VCaP (cell line): ENCODE measurements at regions not wholly inside any gene's neighbourhood (a gene's known extent, or its start where the extent isn't known, plus 50 kb on each side); places are given as distances from the start of the nearest gene placed in this dataset.

Experiments
- H3K27ac ChIP-seq: fragments of 450-650 bp; 2 replicates; pipeline ENCODE4 v1.5.1; 2017
- TF ChIP-seq, protein P1 (sequence below): fragments of 450-650 bp; conservative IDR thresholded peaks from 2 replicates; pipeline ENCODE4 v1.5.1; 2017; ENCODE audit warnings: mild to moderate bottlenecking, moderate library complexity

DNA sequence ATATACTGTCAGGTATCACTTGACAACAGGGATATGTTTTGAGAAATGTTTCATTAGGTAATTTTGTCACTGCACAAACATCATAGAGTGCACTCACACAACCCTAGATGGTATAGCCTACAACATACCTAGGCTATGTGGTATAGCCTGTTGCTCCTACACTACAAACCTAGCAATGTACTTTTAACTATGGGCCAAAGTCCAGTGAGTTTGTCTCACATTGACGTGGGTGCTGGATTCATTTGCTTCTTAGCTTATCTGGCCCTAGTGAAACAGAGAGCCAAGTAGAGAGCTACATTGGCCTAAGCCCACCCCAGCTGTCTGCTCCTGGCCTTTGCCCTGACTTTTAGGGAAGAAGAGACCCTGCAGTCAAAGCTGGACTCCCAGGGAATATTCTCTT is 180.7 kb upstream of the EGFLAM start:
- H3K27ac ChIP-seq, result no peak overlapping the region

DNA sequence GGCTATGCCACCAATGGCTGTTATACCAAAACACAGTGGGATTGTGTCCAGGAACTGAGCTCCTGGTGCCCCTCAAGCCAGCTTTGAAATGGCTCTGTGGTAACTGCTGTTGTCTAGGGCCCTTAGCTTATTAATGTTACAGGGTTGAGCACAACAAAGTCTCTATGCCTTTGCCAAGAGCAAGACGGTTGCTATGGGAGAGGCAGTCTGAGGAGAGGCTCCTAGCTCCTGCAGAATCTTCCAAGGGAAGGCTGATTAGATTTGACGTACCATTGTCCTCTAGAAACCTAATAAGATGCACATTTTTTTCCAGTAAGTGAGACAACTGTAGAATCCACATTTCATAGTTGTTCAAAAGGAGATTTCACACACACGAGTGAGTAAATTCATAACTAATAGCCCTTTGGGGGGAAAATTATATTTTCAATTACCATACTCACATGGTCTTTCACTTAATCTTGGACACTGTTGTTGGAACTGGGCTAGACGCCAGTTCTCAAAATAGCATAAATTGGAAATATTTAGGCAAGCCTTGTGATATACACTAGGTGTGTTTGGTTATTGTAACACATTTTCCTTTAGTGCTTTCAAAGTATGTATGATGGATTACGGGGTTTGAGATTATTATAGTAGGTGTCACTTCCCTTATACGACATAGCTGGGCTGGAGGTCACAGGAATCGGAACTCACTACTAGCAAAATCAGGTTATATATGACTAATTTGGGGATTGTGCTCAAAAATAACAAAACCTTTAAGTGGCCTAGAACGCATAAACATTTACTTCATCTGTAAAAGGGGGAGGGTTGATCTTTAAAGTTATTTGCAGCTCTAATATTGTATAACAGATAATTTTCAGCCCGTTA is 186.3 kb upstream of the EGFLAM start:
- no peak overlapping the region for H3K27ac ChIP-seq
- TF ChIP-seq, protein P1, sequence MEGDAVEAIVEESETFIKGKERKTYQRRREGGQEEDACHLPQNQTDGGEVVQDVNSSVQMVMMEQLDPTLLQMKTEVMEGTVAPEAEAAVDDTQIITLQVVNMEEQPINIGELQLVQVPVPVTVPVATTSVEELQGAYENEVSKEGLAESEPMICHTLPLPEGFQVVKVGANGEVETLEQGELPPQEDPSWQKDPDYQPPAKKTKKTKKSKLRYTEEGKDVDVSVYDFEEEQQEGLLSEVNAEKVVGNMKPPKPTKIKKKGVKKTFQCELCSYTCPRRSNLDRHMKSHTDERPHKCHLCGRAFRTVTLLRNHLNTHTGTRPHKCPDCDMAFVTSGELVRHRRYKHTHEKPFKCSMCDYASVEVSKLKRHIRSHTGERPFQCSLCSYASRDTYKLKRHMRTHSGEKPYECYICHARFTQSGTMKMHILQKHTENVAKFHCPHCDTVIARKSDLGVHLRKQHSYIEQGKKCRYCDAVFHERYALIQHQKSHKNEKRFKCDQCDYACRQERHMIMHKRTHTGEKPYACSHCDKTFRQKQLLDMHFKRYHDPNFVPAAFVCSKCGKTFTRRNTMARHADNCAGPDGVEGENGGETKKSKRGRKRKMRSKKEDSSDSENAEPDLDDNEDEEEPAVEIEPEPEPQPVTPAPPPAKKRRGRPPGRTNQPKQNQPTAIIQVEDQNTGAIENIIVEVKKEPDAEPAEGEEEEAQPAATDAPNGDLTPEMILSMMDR, result no peak

More for the DNA sequence above, 180.7 kb upstream of the EGFLAM start:
- TF ChIP-seq, protein P1, result no peak

- H3K27ac ChIP-seq, result no peak overlapping the region
- TF ChIP-seq, protein P1, result no peak
These were observed 187.9 kb upstream of the EGFLAM start for GRCh38 chr5:38070304-38070950.

GRCh38 chr5:38069360-38069759 is 189.0 kb upstream of the EGFLAM start:
- TF ChIP-seq, protein P1, result no peak
- H3K27ac ChIP-seq, result no peak overlapping the region

- no peak overlapping the region for H3K27ac ChIP-seq
These were observed 198.0 kb upstream of the EGFLAM start for GRCh38 chr5:38060354-38060753.

GRCh38 chr5:38059876-38060275 is 198.5 kb upstream of the EGFLAM start:
- no peak overlapping the region for H3K27ac ChIP-seq
- TF ChIP-seq, protein P1, result no peak

More at GRCh38 chr5:38060354-38060753, 198.0 kb upstream of the EGFLAM start:
- TF ChIP-seq, protein P1, result no peak

GRCh38 chr5:38051711-38052511 is 206.4 kb upstream of the EGFLAM start:
- H3K27ac ChIP-seq, result no peak overlapping the region
- TF ChIP-seq, protein P1, result no peak
